ENCODE measurements at regions not wholly inside any gene's neighbourhood (a gene's known extent, or its start where the extent isn't known, plus 50 kb on each side); places are given as distances from the start of the nearest gene placed in this dataset.

GRCh38 chr4:54902976-54903375 lies 222.4 kb downstream of the KDR start:
- Mint-ChIP-seq H3K27me3 (ENCODE audit: low read depth) (peaks cover 2% of the 10 kb centered on the region; the same call in 1 of the 2 replicates), H3K4me3 (no peak overlapping the region), H3K36me3 (ENCODE audit: insufficient read depth in 1 of 3, low read depth in 3 of 3) (peaks cover 0 to 8% (median 2%) of the 10 kb centered on the region in 3 experiments; a peak in 4 of 7 replicates), H3K4me1 (no peaks in the 10 kb centered on the region), H3K27ac (no peak overlapping the region), H3K9me3 (peaks cover 10% of the 10 kb centered on the region in 2 experiments)
- Histone ChIP-seq H3K4ac (ENCODE audit: low read depth, low read length) (no peak overlapping the region), H3K14ac (ENCODE audit: insufficient read depth, low read length) (no peak overlapping the region), H4K8ac (replicated peaks; ENCODE audit: insufficient read length, low read depth, low read length) (no peak overlapping the region), H3K18ac (ENCODE audit: insufficient read length, low read depth, low read length) (no peak overlapping the region), H3K4me1 (ENCODE audit: insufficient read depth, low read length) (no peaks in the 10 kb centered on the region), H3K23me2 (ENCODE audit: insufficient read length, low read depth, low read length, poor library complexity, severe bottlenecking) (no peaks in the 10 kb centered on the region), H2BK5ac (ENCODE audit: insufficient read length, low read length) (no peak overlapping the region), H2AK5ac (ENCODE audit: insufficient read length, low read length) (no peak overlapping the region), H4K5ac (ENCODE audit: insufficient read length, low read depth, low read length) (no peak overlapping the region), H3K56ac (ENCODE audit: insufficient read length, low read depth, low read length) (no peak overlapping the region), H4K20me1 (ENCODE audit: control insufficient read depth, insufficient read depth, insufficient read length) (no peaks in the 10 kb centered on the region), H3K27ac (ENCODE audit: insufficient read length, low read depth, low read length) (no peak overlapping the region), H2AFZ (ENCODE audit: low read length) (no peak overlapping the region), H3K23ac (ENCODE audit: insufficient read length, low read depth, low read length) (no peak overlapping the region), H2BK12ac (ENCODE audit: insufficient read length, low read depth, low read length) (no peak overlapping the region), H3K79me1 (ENCODE audit: insufficient read depth, low read depth, low read length, poor library complexity, severe bottlenecking) (no peaks in the 10 kb centered on the region), H3K79me2 (ENCODE audit: insufficient read depth, low read length) (no peaks in the 10 kb centered on the region; the same call in 1 of the 2 replicates), H2BK15ac (ENCODE audit: low read depth, low read length) (no peak overlapping the region), H3T11ph (ENCODE audit: low read length) (no peak overlapping the region), H2BK20ac (ENCODE audit: low read depth, low read length, poor library complexity, severe bottlenecking) (no peak overlapping the region), H3K4me2 (ENCODE audit: insufficient read depth, insufficient read length, low read length) (no peak overlapping the region), H3K9me3 (ENCODE audit: control insufficient read depth, low read depth, low read length) (no peaks in the 10 kb centered on the region), H4K91ac (ENCODE audit: insufficient read length, low read depth, low read length) (no peak overlapping the region), H2BK120ac (ENCODE audit: low read depth, low read length, poor library complexity, severe bottlenecking) (no peak overlapping the region), H3K27me3 (ENCODE audit: insufficient read depth, low read length) (no peaks in the 10 kb centered on the region), H3K9ac (ENCODE audit: extremely low read depth, insufficient read length, low read length) (no peak overlapping the region)
- WGBS (ENCODE audit: extremely low coverage, insufficient read length, low lambda C conversion rate): no CpG with 5 or more reads among the region's 3 CpGs
- no peak for TF ChIP-seq CTCF (conservative IDR thresholded peaks at IDR 0.05)
- no peak for DNase-seq
